ENCODE measurements at regions not wholly inside any gene's neighbourhood (a gene's known extent, or its start where the extent isn't known, plus 50 kb on each side); places are given as distances from the start of the nearest gene placed in this dataset.
"Not testable (repeated sequence)": the region's sequence is repeated elsewhere in the genome, so short reads cannot be mapped to it uniquely, and the experiment has no call there.

GRCh38 chr6:47407300-47408281 is 70.0 kb upstream of the CD2AP start:
- no peak for DNase-seq

- peak; percentile 33 for DNase-seq
Observed at GRCh38 chr6:47413752-47414422, 63.7 kb upstream of the CD2AP start.

- DNase-seq = peak; percentile 8
Observed at GRCh38 chr6:47414423-47415167, 63.0 kb upstream of the CD2AP start.

DNA sequence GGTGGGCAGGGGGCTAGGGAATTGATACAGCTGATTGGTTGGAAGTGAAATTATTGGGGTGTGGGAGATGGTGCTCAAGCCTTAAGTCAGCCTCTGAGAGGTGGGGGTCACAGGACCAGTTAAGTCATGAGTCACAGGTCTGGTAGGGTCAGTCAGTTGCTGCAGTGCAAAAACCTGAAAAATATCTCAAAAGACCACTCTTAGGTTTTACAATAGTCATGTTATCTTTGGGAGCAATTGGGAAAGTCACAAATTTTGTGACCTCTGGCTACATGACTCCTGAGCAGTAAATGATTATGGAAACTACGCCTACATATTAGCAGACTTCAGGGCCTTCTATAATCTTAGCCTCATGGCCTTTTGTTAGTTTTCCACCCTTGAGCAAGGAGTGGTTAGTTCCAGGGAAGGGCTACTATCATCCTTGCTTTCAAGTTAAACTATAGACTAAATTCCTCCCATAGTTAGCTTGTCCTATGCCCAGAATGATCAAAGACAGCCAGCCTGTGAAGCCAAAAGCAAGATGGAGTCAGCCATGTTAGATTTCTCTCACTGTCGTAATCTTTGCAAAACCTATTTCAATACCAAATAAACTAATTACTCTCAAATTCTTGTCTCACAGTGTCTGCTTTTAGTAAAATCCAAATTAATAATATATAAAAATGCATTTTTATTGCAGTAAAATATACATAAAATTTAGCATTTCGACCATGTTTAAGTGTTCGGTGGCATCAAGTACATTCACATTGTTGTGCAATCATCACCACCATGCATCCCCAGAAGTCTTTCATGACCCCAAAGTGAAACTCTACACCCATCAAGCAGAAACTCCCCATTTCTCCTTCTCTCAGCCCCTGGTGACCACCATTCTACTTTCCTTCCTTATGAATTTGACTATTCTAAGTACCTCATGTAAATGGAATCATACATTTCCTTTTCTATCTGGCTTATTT is 60.9 kb upstream of the CD2AP start:
- DNase-seq = no peak

DNA sequence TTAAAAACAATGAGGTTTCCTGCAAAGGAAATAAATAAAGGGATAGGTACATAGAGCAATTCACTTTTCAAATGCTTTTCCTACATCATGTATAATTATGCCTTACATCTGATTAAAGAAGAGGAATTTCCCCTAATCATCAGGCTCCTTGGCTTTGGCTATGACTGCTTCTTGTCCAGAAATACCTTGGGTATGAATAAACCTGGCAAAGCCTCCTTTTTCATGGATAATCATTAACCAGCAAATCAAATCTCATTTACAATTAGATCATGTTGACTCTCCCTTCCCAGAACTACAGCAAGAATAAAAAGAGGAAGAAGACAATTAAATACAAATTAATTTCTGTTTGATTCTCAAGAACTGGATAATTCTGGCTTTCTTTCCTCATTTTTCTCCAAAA is 58.0 kb upstream of the CD2AP start:
- no peak for DNase-seq

- DNase-seq = no peak
Observed at GRCh38 chr6:47420394-47421371, 56.9 kb upstream of the CD2AP start.

- DNase-seq = no peak
Observed at GRCh38 chr6:47423079-47423478, 54.5 kb upstream of the CD2AP start.

DNA sequence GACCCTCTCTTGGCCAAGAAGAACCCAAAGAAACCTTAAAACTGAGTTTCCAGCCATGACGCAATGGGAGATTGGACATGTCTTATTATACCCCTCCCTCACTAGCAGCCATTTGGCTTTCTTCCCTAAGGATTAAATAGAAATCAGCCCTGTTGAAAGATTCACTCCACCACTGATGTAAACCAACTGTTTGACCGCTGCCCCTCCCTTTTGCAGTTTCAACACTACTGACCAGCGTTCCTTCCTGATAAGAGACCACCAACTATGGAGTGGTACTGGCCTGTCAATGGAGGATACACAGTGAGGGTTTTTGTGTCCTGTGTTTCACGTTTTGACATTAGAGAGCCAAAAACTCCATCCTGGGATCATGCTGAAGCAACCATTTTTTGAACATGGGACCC is 53.2 kb upstream of the CD2AP start:
- DNase-seq = no peak

GRCh38 chr6:47425724-47426123 is 51.9 kb upstream of the CD2AP start:
- DNase-seq = not testable (repeated sequence)

- DNase-seq = no peak
Observed at GRCh38 chr6:47426524-47427302, 50.9 kb upstream of the CD2AP start.

DNA sequence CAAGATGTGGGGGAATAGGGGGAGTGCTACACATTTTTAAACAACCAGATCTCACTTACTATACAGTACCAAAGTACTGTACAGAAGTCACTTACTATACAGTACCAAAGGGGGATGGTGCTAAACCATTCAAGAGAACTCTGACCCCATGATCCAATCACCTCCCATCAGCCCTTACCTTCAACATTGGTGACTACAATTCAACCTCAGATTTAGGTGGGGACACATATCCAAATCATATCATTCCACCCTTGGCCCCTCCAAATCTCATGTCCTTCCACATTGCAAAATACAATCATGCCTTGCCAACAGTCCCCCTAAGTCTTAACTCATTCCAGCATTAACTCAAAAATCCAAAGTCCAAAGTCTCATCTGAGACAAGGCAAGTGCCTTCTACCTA is 49.9 kb upstream of the CD2AP start:
- DNase-seq = no peak
